Activated CD4-positive, alpha-beta T cell treated with anti-CD3 and anti-CD28 coated beads, Interleukin-2, amount 50 U/mL, for 24 hours (primary cell): ENCODE measurements at regions not wholly inside any gene's neighbourhood (a gene's known extent, or its start where the extent isn't known, plus 50 kb on each side); places are given as distances from the start of the nearest gene placed in this dataset.
A peak's percentile ranks its signal among the peaks of the same experiment; 100 is the strongest.
"Not testable (repeated sequence)": the region's sequence is repeated elsewhere in the genome, so short reads cannot be mapped to it uniquely, and the experiment has no call there.

Experiments
- DNase-seq, 2 donors: peaks; one replicate each; pipeline ENCODE4 v3.0.0-alpha.2; 2020; ENCODE audit warnings: low read depth in 1 of 2, low spot score in 1 of 2

GRCh38 chr21:25531538-25532250 is 75.6 kb downstream of the MRPL39 start:
- not testable (repeated sequence) for DNase-seq

- DNase-seq: no peak
These were observed 78.8 kb downstream of the MRPL39 start for GRCh38 chr21:25528515-25528914.

- DNase-seq: no peak
These were observed 88.8 kb downstream of the MRPL39 start for GRCh38 chr21:25518491-25518911.

GRCh38 chr21:25515484-25516405 is 91.5 kb downstream of the MRPL39 start:
- no peak for DNase-seq

- no peak for DNase-seq
These were observed 93.5 kb downstream of the MRPL39 start for GRCh38 chr21:25513810-25514209.

GRCh38 chr21:25512095-25513081 is 94.9 kb downstream of the MRPL39 start:
- no peak for DNase-seq

GRCh38 chr21:25509862-25510261 is 97.4 kb downstream of the MRPL39 start:
- no peak for DNase-seq

- no peak for DNase-seq
These were observed 98.9 kb downstream of the MRPL39 start for GRCh38 chr21:25508364-25508763.

GRCh38 chr21:25507522-25507921 is 99.8 kb downstream of the MRPL39 start:
- no peak for DNase-seq

GRCh38 chr21:25506887-25507286 is 100.4 kb downstream of the MRPL39 start:
- no peak for DNase-seq

GRCh38 chr21:25506261-25506660 is 101.0 kb downstream of the MRPL39 start:
- DNase-seq: no peak

GRCh38 chr21:25503981-25504380 is 103.3 kb downstream of the MRPL39 start:
- no peak for DNase-seq

GRCh38 chr21:25501996-25502665 is 105.2 kb downstream of the MRPL39 start:
- peak in 1 of 2 donors; percentile 72 for DNase-seq

GRCh38 chr21:25501462-25501861 is 105.8 kb downstream of the MRPL39 start:
- DNase-seq: no peak

- no peak for DNase-seq
These were observed 106.7 kb downstream of the MRPL39 start for GRCh38 chr21:25500598-25500997.

- no peak for DNase-seq
These were observed 110.3 kb downstream of the MRPL39 start for GRCh38 chr21:25496825-25497482.

GRCh38 chr21:25494804-25495203 is 112.5 kb downstream of the MRPL39 start:
- DNase-seq: no peak

- no peak for DNase-seq
These were observed 113.6 kb downstream of the MRPL39 start for GRCh38 chr21:25493722-25494121.

GRCh38 chr21:25491267-25491666 is 116.0 kb downstream of the MRPL39 start:
- DNase-seq: no peak

GRCh38 chr21:25490742-25491141 is 116.5 kb downstream of the MRPL39 start:
- DNase-seq: no peak
